ENCODE measurements at regions not wholly inside any gene's neighbourhood (a gene's known extent, or its start where the extent isn't known, plus 50 kb on each side); places are given as distances from the start of the nearest gene placed in this dataset.

- intact Hi-C loops (cut with DNase I): no loop called here
- TF ChIP-seq POLR2AphosphoS5 (IDR thresholded peaks at IDR 0.05) (no peak), CTCF (IDR thresholded peaks at IDR 0.05) (no peak), EP300 (IDR thresholded peaks at IDR 0.05) (no peak), POLR2A (IDR thresholded peaks at IDR 0.05; ENCODE audit: low read depth) (no peak)
- H3K9me3 ChIP-seq: peaks cover 0 to 6% (median under 1%) of the 10 kb centered on the region in 4 donors
- no peak overlapping the region for H3K4me3 ChIP-seq
- DNase-seq (ENCODE audit: extremely low spot score): no peak
- peaks cover 0 to 6% (median 0%) of the 10 kb centered on the region in 4 donors for H3K27me3 ChIP-seq
- H3K4me1 ChIP-seq: no peaks in the 10 kb centered on the region
- H3K36me3 ChIP-seq: no peaks in the 10 kb centered on the region
- H3K27ac ChIP-seq (replicated peaks in 1 of 4): no peak overlapping the region
- 60% methylated on average over 4 of the region's 4 CpGs for WGBS
These were observed 197.6 kb downstream of the AACS start for GRCh38 chr12:125262851-125263250.

- no peak overlapping the region for H3K27ac ChIP-seq (replicated peaks in 1 of 4)
- intact Hi-C loops (cut with DNase I): no loop called here
- peaks cover 0 to 1% (median 0%) of the 10 kb centered on the region in 4 donors for H3K27me3 ChIP-seq
- 88% methylated on average over 8 of the region's 8 CpGs for WGBS
- no peaks in the 10 kb centered on the region for H3K36me3 ChIP-seq
- TF ChIP-seq CTCF (IDR thresholded peaks at IDR 0.05) (no peak), POLR2A (IDR thresholded peaks at IDR 0.05; ENCODE audit: low read depth) (no peak), POLR2AphosphoS5 (IDR thresholded peaks at IDR 0.05) (no peak), EP300 (IDR thresholded peaks at IDR 0.05) (no peak)
- no peak overlapping the region for H3K4me3 ChIP-seq
- peaks cover 0 to under 1% (median 0%) of the 10 kb centered on the region in 4 donors for H3K9me3 ChIP-seq
- no peak for DNase-seq (ENCODE audit: extremely low spot score)
- no peaks in the 10 kb centered on the region for H3K4me1 ChIP-seq
These were observed 198.2 kb downstream of the AACS start for GRCh38 chr12:125263385-125263784.

- Histone ChIP-seq H3K9me3 (no peaks in the 10 kb centered on the region), H3K4me1 (no peaks in the 10 kb centered on the region), H3K27ac (replicated peaks in 1 of 4) (no peak overlapping the region), H3K36me3 (no peaks in the 10 kb centered on the region), H3K4me3 (no peak overlapping the region), H3K27me3 (peaks cover 0 to 11% (median 0%) of the 10 kb centered on the region in 4 donors)
- WGBS: 76% methylated on average over 5 of the region's 5 CpGs
- no peak for TF ChIP-seq POLR2AphosphoS5 (IDR thresholded peaks at IDR 0.05)
- no peak for TF ChIP-seq EP300 (IDR thresholded peaks at IDR 0.05)
- intact Hi-C loops (cut with DNase I): no loop called here
- no peak for DNase-seq (ENCODE audit: extremely low spot score)
These were observed 201.9 kb downstream of the AACS start for GRCh38 chr12:125267114-125267513.

- Histone ChIP-seq H3K36me3 (no peaks in the 10 kb centered on the region), H3K4me3 (no peak overlapping the region), H3K4me1 (no peaks in the 10 kb centered on the region), H3K27me3 (peaks cover 0 to 15% (median 0%) of the 10 kb centered on the region in 4 donors), H3K9me3 (no peaks in the 10 kb centered on the region), H3K27ac (replicated peaks in 1 of 4) (no peak overlapping the region)
- WGBS: 39% methylated on average over 3 of the region's 5 CpGs
- TF ChIP-seq POLR2A (IDR thresholded peaks at IDR 0.05; ENCODE audit: low read depth) (no peak), EP300 (IDR thresholded peaks at IDR 0.05) (no peak), POLR2AphosphoS5 (IDR thresholded peaks at IDR 0.05) (no peak), CTCF (IDR thresholded peaks at IDR 0.05) (no peak)
- no peak for DNase-seq (ENCODE audit: extremely low spot score)
- intact Hi-C loops (cut with DNase I): no loop called here
These were observed 204.0 kb downstream of the AACS start for GRCh38 chr12:125269276-125269675.

GRCh38 chr12:125271892-125272291 lies 206.7 kb downstream of the AACS start:
- peaks cover 0 to 19% (median 0%) of the 10 kb centered on the region in 4 donors for H3K27me3 ChIP-seq
- H3K36me3 ChIP-seq: no peaks in the 10 kb centered on the region
- TF ChIP-seq POLR2A (IDR thresholded peaks at IDR 0.05; ENCODE audit: low read depth) (no peak), POLR2AphosphoS5 (IDR thresholded peaks at IDR 0.05) (no peak), CTCF (IDR thresholded peaks at IDR 0.05) (no peak), EP300 (IDR thresholded peaks at IDR 0.05) (no peak)
- no peak for DNase-seq (ENCODE audit: extremely low spot score)
- no peaks in the 10 kb centered on the region for H3K9me3 ChIP-seq
- 36% methylated on average over 4 of the region's 4 CpGs for WGBS
- no peak overlapping the region for H3K4me3 ChIP-seq
- intact Hi-C loops (cut with DNase I): no loop called here
- H3K4me1 ChIP-seq: no peaks in the 10 kb centered on the region
- H3K27ac ChIP-seq (replicated peaks in 1 of 4): no peak overlapping the region
